Nephron progenitor cell (in vitro differentiated cells): ENCODE measurements at regions not wholly inside any gene's neighbourhood (a gene's known extent, or its start where the extent isn't known, plus 50 kb on each side); places are given as distances from the start of the nearest gene placed in this dataset.
"Not testable (repeated sequence)": the region's sequence is repeated elsewhere in the genome, so short reads cannot be mapped to it uniquely, and the experiment has no call there.

Experiments
- DNase-seq: peaks from one replicate; pipeline ENCODE4 v3.0.0; 2021
- H3K27ac Mint-ChIP-seq: 2 replicates; pipeline ENCODE4 v1.8.0; 2021; ENCODE audit warnings: mild to moderate bottlenecking, moderate library complexity, mixed read lengths
- H3K27me3 Mint-ChIP-seq: 2 replicates; pipeline ENCODE4 v1.8.0; 2021; ENCODE audit warnings: mild to moderate bottlenecking, low read depth, mixed read lengths; ENCODE audit not compliant: poor library complexity
- H3K36me3 Mint-ChIP-seq: 2 replicates; pipeline ENCODE4 v1.8.0; 2021; ENCODE audit warnings: low read depth, mixed read lengths
- H3K4me1 Mint-ChIP-seq: 2 replicates; pipeline ENCODE4 v1.8.0; 2021; ENCODE audit warnings: mixed read lengths
- H3K4me3 Mint-ChIP-seq: 2 replicates; pipeline ENCODE4 v1.8.0; 2021; ENCODE audit warnings: mild to moderate bottlenecking, moderate library complexity, mixed read lengths
- H3K9me3 Mint-ChIP-seq: 2 replicates; pipeline ENCODE4 v1.8.0; 2021; ENCODE audit warnings: mild to moderate bottlenecking, moderate library complexity, mixed read lengths
- CTCF ChIP-seq: fragments of 200-600 bp; sonication (generic); IDR thresholded peaks from 2 replicates; pipeline ENCODE4 v1.5.0; 2021; ENCODE audit warnings: antibody characterized with exemption

- H3K4me1 Mint-ChIP-seq: peaks cover 41% of the 10 kb centered on the region
- H3K9me3 Mint-ChIP-seq: peaks cover 6% of the 10 kb centered on the region
- H3K27me3 Mint-ChIP-seq: peaks cover 5% of the 10 kb centered on the region
- TF ChIP-seq CTCF: no peak
- H3K36me3 Mint-ChIP-seq: no peaks in the 10 kb centered on the region
- H3K4me3 Mint-ChIP-seq: no peak overlapping the region
- no peak for DNase-seq
- no peak overlapping the region for H3K27ac Mint-ChIP-seq
Measured at GRCh38 chr4:75285837-75286236, 228.4 kb downstream of the RCHY1 start.

GRCh38 chr4:75284831-75285230, 229.4 kb downstream of the RCHY1 start:
- Mint-ChIP-seq H3K9me3 (peaks cover 14% of the 10 kb centered on the region), H3K36me3 (no peaks in the 10 kb centered on the region), H3K4me1 (peaks cover 31% of the 10 kb centered on the region), H3K27ac (no peak overlapping the region), H3K27me3 (peaks cover 5% of the 10 kb centered on the region), H3K4me3 (no peak overlapping the region)
- DNase-seq: no peak
- TF ChIP-seq CTCF: no peak

- not testable (repeated sequence) for DNase-seq, H3K4me3 Mint-ChIP-seq, H3K4me1 Mint-ChIP-seq, H3K27ac Mint-ChIP-seq, H3K27me3 Mint-ChIP-seq
- peaks cover 23% of the 10 kb centered on the region for H3K36me3 Mint-ChIP-seq
- peaks cover 53% of the 10 kb centered on the region for H3K9me3 Mint-ChIP-seq
Measured at GRCh38 chr4:75280461-75280860, 233.7 kb downstream of the RCHY1 start.

- H3K4me3 Mint-ChIP-seq: no peak overlapping the region
- H3K36me3 Mint-ChIP-seq: no peaks in the 10 kb centered on the region
- peaks cover 5% of the 10 kb centered on the region for H3K27me3 Mint-ChIP-seq
- no peak for TF ChIP-seq CTCF
- H3K9me3 Mint-ChIP-seq: peaks cover 15% of the 10 kb centered on the region
- H3K4me1 Mint-ChIP-seq: peaks cover 7% of the 10 kb centered on the region
- no peak for DNase-seq
- H3K27ac Mint-ChIP-seq: no peak overlapping the region
Measured at GRCh38 chr4:75259306-75259705, 254.9 kb downstream of the RCHY1 start.

GRCh38 chr4:75255261-75255660, 258.9 kb downstream of the RCHY1 start:
- no peak for DNase-seq
- TF ChIP-seq CTCF: no peak
- no peaks in the 10 kb centered on the region for H3K36me3 Mint-ChIP-seq
- no peak overlapping the region for H3K27ac Mint-ChIP-seq
- peaks cover 8% of the 10 kb centered on the region for H3K27me3 Mint-ChIP-seq
- H3K4me3 Mint-ChIP-seq: no peak overlapping the region
- no peaks in the 10 kb centered on the region for H3K9me3 Mint-ChIP-seq
- H3K4me1 Mint-ChIP-seq: peaks cover 17% of the 10 kb centered on the region

- no peaks in the 10 kb centered on the region for H3K36me3 Mint-ChIP-seq
- H3K27ac Mint-ChIP-seq: peak overlapping the region; percentile 70
- H3K4me3 Mint-ChIP-seq: no peak overlapping the region
- H3K4me1 Mint-ChIP-seq: peaks cover 18% of the 10 kb centered on the region
- no peak for TF ChIP-seq CTCF
- H3K27me3 Mint-ChIP-seq: peaks cover 8% of the 10 kb centered on the region
- no peaks in the 10 kb centered on the region for H3K9me3 Mint-ChIP-seq
- DNase-seq: no peak
Measured at GRCh38 chr4:75254745-75255144, 259.5 kb downstream of the RCHY1 start.

GRCh38 chr4:75253094-75253493, 261.1 kb downstream of the RCHY1 start:
- H3K4me3 Mint-ChIP-seq, H3K36me3 Mint-ChIP-seq, DNase-seq, H3K27ac Mint-ChIP-seq, H3K27me3 Mint-ChIP-seq, H3K9me3 Mint-ChIP-seq: not testable (repeated sequence)
- H3K4me1 Mint-ChIP-seq: peaks cover 34% of the 10 kb centered on the region
